HFF-Myc (cell line): ENCODE measurements at regions not wholly inside any gene's neighbourhood (a gene's known extent, or its start where the extent isn't known, plus 50 kb on each side); places are given as distances from the start of the nearest gene placed in this dataset.

Experiments used
- DNase-seq: peaks from one replicate; pipeline ENCODE4 v3.0.0-alpha.2; 2011; ENCODE audit warnings: low read depth; ENCODE audit errors: extremely low read depth
- H3K4me3 ChIP-seq: replicated peaks from 2 replicates; pipeline ENCODE4 v1.5.1; 2011; ENCODE audit warnings: low read depth, mild to moderate bottlenecking, control low read depth, low read length
- TF ChIP-seq, protein P1 (sequence below): IDR thresholded peaks from 2 replicates; pipeline ENCODE4 v1.5.1; 2012; ENCODE audit warnings: mild to moderate bottlenecking, low read depth, low read length, control low read depth; ENCODE audit errors: missing control alignments

DNA sequence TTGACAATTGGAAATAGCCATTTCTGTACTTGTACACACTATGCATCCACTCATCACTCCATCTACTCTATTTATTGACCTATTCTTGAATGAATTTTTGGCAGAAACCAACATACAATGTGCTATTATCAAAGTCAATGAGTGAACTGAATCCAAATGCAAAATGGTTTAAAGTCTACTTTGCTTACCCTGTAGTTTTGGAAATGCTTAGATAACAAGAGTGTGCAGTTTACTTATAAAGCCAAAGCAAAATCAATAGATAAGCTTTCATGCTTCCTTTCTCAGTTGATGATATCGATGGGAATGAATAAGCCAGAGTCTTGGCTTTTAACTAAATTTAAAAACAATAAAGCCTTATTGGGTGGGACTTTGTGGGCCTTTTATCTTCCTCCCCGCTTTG is 58.9 kb upstream of the SPANXB1 start:
- TF ChIP-seq, protein P1, sequence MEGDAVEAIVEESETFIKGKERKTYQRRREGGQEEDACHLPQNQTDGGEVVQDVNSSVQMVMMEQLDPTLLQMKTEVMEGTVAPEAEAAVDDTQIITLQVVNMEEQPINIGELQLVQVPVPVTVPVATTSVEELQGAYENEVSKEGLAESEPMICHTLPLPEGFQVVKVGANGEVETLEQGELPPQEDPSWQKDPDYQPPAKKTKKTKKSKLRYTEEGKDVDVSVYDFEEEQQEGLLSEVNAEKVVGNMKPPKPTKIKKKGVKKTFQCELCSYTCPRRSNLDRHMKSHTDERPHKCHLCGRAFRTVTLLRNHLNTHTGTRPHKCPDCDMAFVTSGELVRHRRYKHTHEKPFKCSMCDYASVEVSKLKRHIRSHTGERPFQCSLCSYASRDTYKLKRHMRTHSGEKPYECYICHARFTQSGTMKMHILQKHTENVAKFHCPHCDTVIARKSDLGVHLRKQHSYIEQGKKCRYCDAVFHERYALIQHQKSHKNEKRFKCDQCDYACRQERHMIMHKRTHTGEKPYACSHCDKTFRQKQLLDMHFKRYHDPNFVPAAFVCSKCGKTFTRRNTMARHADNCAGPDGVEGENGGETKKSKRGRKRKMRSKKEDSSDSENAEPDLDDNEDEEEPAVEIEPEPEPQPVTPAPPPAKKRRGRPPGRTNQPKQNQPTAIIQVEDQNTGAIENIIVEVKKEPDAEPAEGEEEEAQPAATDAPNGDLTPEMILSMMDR = no peak
- no peak overlapping the region for H3K4me3 ChIP-seq
- no peak for DNase-seq

- TF ChIP-seq, protein P1 = no peak
- DNase-seq = no peak
- no peak overlapping the region for H3K4me3 ChIP-seq
These were observed 57.7 kb upstream of the SPANXB1 start for GRCh38 chrX:140944710-140945109.

- DNase-seq = no peak
- TF ChIP-seq, protein P1 = no peak
- no peak overlapping the region for H3K4me3 ChIP-seq
These were observed 53.6 kb upstream of the SPANXB1 start for GRCh38 chrX:140948827-140949226.

DNA sequence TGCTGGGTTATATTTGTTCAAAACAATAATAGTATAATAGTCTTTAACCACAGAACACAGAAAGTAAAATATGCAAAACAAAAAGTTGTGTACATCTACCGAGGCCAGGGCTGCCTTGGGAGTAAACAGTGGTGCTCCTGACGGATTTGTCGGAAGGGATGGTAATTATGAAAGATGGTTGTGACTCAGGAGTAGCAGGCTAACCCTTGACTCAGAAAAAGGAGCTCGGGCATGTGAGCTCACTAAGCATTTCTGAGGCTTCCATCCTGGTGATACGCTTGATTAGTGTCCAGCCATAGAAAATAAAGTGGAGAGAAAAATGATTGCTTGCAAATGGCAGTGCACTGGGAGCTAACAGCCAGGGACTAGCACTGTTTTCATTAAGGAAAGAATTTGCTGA is 53.2 kb upstream of the SPANXB1 start:
- DNase-seq = no peak
- TF ChIP-seq, protein P1 = no peak
- H3K4me3 ChIP-seq = no peak overlapping the region
